Fibroblast of mammary gland (primary cell): ENCODE measurements at regions not wholly inside any gene's neighbourhood (a gene's known extent, or its start where the extent isn't known, plus 50 kb on each side); places are given as distances from the start of the nearest gene placed in this dataset.
"Not testable (repeated sequence)": the region's sequence is repeated elsewhere in the genome, so short reads cannot be mapped to it uniquely, and the experiment has no call there.

Experiments
- DNase-seq: peaks from one replicate; pipeline ENCODE4 v3.0.0-alpha.2; 2010; ENCODE audit warnings: low read depth
- H3K4me3 ChIP-seq: 2 replicates; pipeline ENCODE4 v1.5.1; 2011; ENCODE audit warnings: low read depth, mild to moderate bottlenecking, low read length, moderate library complexity; ENCODE audit not compliant: control insufficient read depth
- CTCF ChIP-seq: conservative IDR thresholded peaks from 2 replicates; pipeline ENCODE4 v1.5.1; 2011; ENCODE audit warnings: low read depth, low read length, inconsistent platforms; ENCODE audit not compliant: control insufficient read depth, insufficient read depth

- H3K4me3 ChIP-seq = no peak overlapping the region
- no peak for TF ChIP-seq CTCF
- DNase-seq = no peak
Measured at GRCh38 chr16:9665851-9666271, 516.4 kb downstream of the GRIN2A start.

- no peak overlapping the region for H3K4me3 ChIP-seq
- DNase-seq = no peak
- TF ChIP-seq CTCF = no peak
Measured at GRCh38 chr16:9666834-9667480, 515.3 kb downstream of the GRIN2A start.

- DNase-seq = no peak
- H3K4me3 ChIP-seq = no peak overlapping the region
- TF ChIP-seq CTCF = no peak
Measured at GRCh38 chr16:9670033-9670432, 512.2 kb downstream of the GRIN2A start.

GRCh38 chr16:9670616-9671015, 511.6 kb downstream of the GRIN2A start:
- not testable (repeated sequence) for H3K4me3 ChIP-seq, DNase-seq

DNA sequence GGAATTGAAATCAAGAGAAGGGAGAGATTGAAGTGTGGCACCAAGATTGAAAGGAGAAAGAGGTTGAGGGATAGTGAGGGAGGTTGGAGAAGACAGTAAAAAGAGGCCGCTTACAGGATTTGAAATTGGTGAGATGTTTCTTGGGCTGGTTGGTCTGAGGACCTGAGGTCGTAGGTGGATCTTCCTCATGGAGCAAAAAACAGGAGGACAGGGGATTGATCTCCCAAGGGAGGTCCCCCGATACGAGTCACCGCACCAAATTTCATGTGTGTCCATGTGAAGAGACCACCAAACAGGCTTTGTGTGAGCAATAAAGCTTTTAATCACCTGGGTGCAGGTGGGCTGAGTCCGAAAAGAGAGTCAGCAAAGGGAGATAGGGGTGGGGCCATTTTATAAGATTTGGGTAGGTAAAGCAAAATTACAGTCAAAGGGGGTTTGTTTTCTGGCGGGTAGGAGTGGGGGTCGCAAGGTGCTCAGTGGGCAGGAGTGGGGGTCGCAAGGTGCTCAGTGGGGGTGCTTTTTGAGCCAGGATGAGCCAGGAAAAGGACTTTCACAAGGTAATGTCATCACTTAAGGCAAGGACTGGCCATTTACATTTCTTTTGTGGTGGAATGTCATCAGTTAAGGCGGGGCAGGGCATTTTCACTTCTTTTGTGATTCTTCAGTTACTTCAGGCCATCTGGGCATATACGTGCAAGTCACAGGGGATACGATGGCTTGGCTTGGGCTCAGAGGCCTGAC, 505.5 kb downstream of the GRIN2A start:
- not testable (repeated sequence) for DNase-seq, H3K4me3 ChIP-seq

DNA sequence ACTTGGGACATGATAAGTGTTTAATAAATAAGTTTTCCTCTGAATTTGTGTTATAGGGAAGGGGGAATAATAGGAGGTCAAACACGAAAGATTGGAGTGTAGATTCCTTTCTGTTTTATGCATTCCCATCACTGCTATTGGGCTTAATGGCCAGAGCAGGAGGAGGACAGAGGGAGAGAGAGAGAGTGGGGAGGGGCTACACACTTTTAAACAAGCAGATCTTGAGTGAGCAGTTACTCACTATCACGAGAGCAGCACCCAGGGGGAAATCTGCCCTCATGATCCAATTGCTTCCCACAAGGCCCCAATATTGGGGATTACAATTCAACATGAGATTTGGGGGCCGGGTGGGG, 505.0 kb downstream of the GRIN2A start:
- no peak for TF ChIP-seq CTCF
- no peak overlapping the region for H3K4me3 ChIP-seq
- DNase-seq = no peak

DNA sequence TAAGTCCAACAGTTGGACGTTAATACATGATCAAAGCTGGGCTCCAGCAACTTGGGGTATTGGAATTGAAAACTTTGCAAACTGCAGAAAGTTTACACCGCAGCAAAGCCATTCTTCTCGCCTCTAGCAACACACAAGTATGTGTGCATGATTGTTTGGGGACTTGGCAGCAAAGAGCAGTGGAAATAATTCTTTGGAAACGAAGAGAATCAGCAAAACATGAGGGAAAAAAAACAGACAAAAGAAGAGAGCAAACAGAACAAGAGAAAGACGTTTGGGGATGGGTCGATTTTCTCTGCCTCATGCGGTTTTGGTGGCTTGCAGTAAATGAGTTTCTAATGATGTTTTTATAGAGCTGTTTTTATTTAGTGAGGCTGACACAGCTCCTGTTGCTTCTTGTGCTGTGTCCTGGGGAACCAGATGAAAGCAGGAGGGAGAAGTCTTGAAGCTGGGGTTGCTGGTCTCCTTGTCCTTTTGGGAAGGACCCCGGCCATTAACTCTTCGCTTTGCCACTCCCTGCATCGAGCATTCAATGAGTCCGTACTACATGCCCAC, 502.9 kb downstream of the GRIN2A start:
- H3K4me3 ChIP-seq = no peak overlapping the region
- no peak for TF ChIP-seq CTCF
- DNase-seq = no peak
